Activated T-helper 2 cell treated with anti-CD3 and anti-CD28 coated beads, Interferon-gamma antibody, Interleukin-2, Interleukin-4, amounts not matched to agents 10 μg/mL and 5 μg/mL and 100 μg/mL, durations not matched to agents 14 hours and 24 hours and 36 hours (primary cell): ENCODE measurements at regions not wholly inside any gene's neighbourhood (a gene's known extent, or its start where the extent isn't known, plus 50 kb on each side); places are given as distances from the start of the nearest gene placed in this dataset.

Experiments used
- DNase-seq: peaks from one replicate; pipeline ENCODE4 v3.0.0; 2021; ENCODE audit warnings: low spot score
- H3K27ac Mint-ChIP-seq: one replicate; pipeline ENCODE4 v1.8.0; 2021; ENCODE audit warnings: mixed read lengths
- H3K27me3 Mint-ChIP-seq: one replicate; pipeline ENCODE4 v1.8.0; 2021; ENCODE audit warnings: low read depth, mixed read lengths
- H3K36me3 Mint-ChIP-seq: one replicate; pipeline ENCODE4 v1.8.0; 2021; ENCODE audit warnings: low read depth, mixed read lengths
- H3K4me1 Mint-ChIP-seq: one replicate; pipeline ENCODE4 v1.8.0; 2021; ENCODE audit warnings: low read depth, mixed read lengths
- H3K4me3 Mint-ChIP-seq: one replicate; pipeline ENCODE4 v1.8.0; 2021; ENCODE audit warnings: low read depth, mild to moderate bottlenecking, moderate library complexity, mixed read lengths
- H3K9me3 Mint-ChIP-seq: one replicate; pipeline ENCODE4 v1.8.0; 2021; ENCODE audit warnings: mixed read lengths
- intact Hi-C: fragments of 100-400 bp; cut with micrococcal nuclease; formaldehyde crosslinking; loops from one replicate; pipeline ENCODE4 v1.15.1; 2023

DNA sequence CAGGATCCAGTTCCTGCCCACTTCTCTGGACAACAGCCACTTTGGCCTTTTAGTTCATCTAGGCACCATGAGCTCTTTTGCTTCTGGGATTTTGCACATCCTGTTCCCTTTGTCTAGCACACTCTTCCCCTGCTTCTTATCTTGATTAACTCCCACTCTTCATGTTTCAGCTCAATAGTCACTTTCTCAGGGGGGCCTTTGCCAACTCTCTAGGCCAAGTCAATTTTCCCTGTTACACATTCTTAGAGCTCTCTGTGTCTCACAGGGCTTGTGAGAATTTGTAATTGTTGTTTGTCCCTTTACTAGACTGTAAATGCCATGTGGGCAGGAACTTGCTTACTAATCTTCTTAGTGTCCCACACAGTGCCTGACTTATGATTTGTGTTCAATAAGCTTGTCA is 58.1 kb upstream of the EPB41L1 start:
- intact Hi-C loops, result no loop called here
- no peak for DNase-seq
- no peak overlapping the region for H3K4me3 Mint-ChIP-seq
- peaks cover 27% of the 10 kb centered on the region for H3K27me3 Mint-ChIP-seq
- no peak overlapping the region for H3K27ac Mint-ChIP-seq
- peaks cover 15% of the 10 kb centered on the region for H3K4me1 Mint-ChIP-seq
- no peaks in the 10 kb centered on the region for H3K36me3 Mint-ChIP-seq
- H3K9me3 Mint-ChIP-seq, result no peaks in the 10 kb centered on the region

DNA sequence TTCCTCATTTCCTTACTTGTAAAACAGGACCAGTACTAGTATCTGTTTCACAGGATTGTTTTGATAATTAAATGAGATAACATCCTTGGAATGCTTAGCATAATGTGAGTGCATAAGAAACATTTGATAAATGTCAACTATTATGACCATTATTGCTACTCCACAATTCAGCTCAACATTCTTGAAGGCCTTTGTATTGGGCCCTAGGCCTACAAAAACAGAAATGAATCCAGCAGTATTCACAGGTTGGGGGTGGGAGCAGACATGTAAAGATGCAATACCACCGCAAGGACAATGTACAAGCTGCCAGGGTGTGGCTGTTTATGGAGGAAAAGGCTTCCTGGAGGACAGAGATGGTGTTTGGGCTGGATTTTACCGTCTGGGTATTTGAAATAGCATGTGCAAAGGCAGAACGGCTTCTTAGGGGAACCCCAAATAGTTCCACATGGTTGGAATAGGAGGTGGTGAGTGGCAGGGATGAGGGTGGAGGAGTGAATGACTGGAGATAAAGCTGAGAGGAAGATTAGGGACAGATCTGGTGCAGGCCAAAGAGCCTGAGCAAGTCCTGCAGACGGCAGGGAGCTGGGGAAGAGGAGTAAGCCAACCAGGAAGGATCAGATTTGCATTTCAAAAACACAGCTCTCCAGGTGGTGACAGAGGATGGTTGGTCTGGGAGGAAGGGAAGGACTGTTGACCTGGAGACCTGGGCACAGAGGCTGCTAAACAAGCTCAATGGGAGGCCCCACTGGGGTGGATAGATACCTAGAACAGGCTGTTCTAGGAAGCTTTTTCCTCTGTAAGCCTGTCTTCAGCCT is 57.0 kb upstream of the EPB41L1 start:
- peaks cover 23% of the 10 kb centered on the region for H3K27me3 Mint-ChIP-seq
- H3K27ac Mint-ChIP-seq, result no peak overlapping the region
- H3K4me3 Mint-ChIP-seq, result no peak overlapping the region
- no peak for DNase-seq
- no peaks in the 10 kb centered on the region for H3K36me3 Mint-ChIP-seq
- H3K9me3 Mint-ChIP-seq, result no peaks in the 10 kb centered on the region
- intact Hi-C loops, result no loop called here
- peaks cover 15% of the 10 kb centered on the region for H3K4me1 Mint-ChIP-seq

DNA sequence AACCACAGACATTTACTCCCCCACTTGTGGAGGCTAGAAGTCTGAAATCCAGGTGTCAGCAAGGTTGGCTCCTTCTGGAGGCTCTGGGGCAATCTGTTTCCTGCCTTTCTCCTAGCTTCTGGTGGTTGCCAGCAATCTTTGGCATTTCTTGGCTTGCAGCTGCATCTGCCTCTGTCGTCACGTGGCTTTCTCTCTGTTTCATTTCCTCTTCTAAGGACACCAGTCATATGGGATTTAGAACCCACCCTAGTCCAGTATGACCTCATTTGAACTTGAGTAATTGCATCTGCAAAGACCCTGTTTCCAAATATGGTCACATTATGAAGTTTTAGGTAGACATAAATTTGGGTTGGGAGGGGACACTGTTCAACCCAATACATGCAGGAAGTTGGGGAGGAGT is 56.2 kb upstream of the EPB41L1 start:
- no peak for DNase-seq
- Mint-ChIP-seq H3K9me3 (no peaks in the 10 kb centered on the region), H3K4me1 (peaks cover 10% of the 10 kb centered on the region), H3K27ac (no peak overlapping the region), H3K36me3 (no peaks in the 10 kb centered on the region), H3K27me3 (peaks cover 18% of the 10 kb centered on the region), H3K4me3 (no peak overlapping the region)
- intact Hi-C loops, result no loop called here

DNA sequence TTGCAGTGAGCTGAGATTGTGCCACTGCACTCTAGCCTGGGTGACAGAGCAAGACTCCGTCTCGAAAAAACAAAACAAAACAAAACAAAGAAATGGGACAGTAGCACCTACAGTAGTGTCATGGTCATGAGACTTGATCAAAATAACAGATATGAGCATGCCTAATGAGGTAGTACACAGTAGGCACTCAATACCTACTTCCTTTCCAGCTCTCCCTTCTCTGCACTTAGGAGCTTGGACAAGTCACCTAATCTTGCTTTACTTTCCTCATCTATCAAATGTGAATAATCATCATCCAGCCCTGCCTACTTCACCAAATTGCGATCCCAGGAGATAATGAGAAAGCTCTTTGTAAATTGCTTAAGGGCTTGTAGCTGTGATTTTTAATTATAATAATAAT is 55.4 kb upstream of the EPB41L1 start:
- intact Hi-C loops, result no loop called here
- Mint-ChIP-seq H3K27me3 (peaks cover 16% of the 10 kb centered on the region), H3K4me3 (no peak overlapping the region), H3K36me3 (no peaks in the 10 kb centered on the region), H3K9me3 (no peaks in the 10 kb centered on the region), H3K4me1 (peaks cover 8% of the 10 kb centered on the region), H3K27ac (no peak overlapping the region)
- DNase-seq, result no peak

DNA sequence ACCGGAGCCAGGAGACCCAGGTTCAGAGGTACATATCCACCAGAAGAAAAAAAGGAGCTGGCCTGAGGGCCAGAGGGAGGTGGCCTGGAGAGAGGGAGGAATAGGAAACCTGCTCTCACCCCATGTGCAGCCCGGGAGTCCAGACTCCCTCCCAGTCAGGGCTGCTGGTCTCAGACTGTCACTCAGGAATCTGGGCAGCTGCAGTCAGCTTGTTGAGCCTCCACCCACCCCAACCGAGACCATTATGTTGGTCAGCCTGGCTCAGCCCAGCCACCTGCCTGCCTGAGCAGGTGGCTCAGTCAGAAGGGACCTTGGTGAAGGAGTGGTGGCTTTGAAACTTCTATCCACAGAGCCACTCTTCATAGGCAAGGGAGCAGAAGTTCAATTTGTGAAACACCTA is 53.3 kb upstream of the EPB41L1 start:
- no peak for DNase-seq
- H3K36me3 Mint-ChIP-seq, result no peaks in the 10 kb centered on the region
- no peak overlapping the region for H3K4me3 Mint-ChIP-seq
- H3K9me3 Mint-ChIP-seq, result no peaks in the 10 kb centered on the region
- peaks cover 6% of the 10 kb centered on the region for H3K4me1 Mint-ChIP-seq
- H3K27ac Mint-ChIP-seq, result no peak overlapping the region
- intact Hi-C loops, result no loop called here
- H3K27me3 Mint-ChIP-seq, result peaks cover 8% of the 10 kb centered on the region

DNA sequence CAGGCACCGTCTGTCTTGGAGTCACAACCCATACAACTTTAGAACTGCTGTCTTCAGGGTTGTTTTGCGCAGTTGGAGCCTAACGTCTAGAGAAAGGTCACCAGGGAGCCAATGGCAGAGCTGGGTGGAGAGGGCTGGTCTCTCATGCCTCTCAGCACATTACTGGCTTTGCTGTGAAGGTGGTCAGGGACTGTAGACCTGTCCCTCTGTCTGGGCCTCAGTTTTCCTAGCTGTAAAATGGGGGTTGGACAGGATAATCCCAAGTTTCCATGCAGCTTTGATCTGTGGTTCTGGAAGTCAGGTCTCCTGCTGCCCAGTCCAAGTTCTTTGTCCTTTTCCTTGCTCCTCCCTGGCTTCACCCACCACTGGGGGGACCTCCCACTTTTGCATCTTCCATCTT is 52.2 kb upstream of the EPB41L1 start:
- H3K9me3 Mint-ChIP-seq, result no peaks in the 10 kb centered on the region
- H3K4me3 Mint-ChIP-seq, result no peak overlapping the region
- H3K36me3 Mint-ChIP-seq, result no peaks in the 10 kb centered on the region
- H3K27ac Mint-ChIP-seq, result no peak overlapping the region
- DNase-seq, result no peak
- H3K4me1 Mint-ChIP-seq, result no peaks in the 10 kb centered on the region
- intact Hi-C loops, result no loop called here
- peaks cover 4% of the 10 kb centered on the region for H3K27me3 Mint-ChIP-seq

DNA sequence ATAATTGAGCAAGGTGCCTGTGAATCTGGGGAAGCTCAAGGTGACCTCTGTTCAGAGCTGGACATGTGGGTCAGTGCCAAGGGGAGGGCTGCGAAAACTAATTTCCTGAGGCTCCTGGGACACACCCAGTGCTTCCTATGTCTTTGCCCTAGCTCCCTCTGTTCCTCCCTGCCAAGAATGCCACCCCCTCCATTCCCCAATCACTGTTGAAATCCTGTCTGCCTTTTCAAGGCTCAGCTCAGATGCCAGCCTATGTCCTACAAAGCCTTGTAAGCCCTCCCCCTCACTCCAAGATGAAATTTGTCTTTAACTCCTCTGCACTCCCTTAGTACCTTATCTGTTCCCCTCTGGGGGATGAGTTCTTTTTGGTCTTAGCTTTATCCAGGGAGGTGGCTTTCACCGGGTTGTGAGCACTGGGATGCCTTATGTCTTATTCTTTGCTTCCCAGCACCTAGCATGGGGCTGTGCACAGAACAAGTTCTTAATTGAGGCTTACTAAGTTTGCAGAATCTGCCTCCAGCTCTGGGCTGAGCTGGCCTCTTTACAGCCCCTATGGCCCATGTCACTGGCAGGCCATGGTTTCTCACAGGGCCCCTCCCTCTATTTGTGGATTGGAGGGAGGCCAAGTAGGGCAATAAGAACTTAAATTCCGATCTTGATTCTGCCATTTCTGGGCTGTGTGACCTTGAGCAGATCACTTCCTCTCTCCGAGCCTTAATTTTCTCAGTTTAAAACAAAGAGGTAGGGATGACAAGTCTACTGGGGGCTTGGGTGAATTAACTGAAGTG is 51.5 kb upstream of the EPB41L1 start:
- Mint-ChIP-seq H3K4me1 (no peaks in the 10 kb centered on the region), H3K27me3 (peaks cover 4% of the 10 kb centered on the region), H3K27ac (no peak overlapping the region), H3K9me3 (no peaks in the 10 kb centered on the region), H3K36me3 (no peaks in the 10 kb centered on the region), H3K4me3 (no peak overlapping the region)
- intact Hi-C loops, result no loop called here
- no peak for DNase-seq

DNA sequence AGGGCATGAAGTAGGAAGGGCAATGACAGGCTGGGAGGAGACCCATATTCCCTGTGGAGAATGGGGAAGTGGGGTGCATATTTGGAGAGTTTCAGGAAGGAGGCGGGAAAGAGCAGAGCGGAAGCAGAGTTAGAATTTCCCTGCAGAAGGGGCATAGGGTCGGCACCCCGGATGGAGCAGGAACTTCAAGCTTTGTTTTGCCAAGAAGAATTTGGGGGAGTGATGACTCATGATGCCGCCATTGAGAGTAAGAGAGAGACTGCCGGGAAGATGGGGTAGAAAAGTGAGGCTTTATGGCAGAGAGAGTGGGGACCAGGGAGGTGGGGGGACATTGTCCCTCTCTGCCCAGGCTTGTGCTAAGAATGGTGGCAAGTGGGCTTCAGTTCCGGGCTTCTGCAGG is 50.3 kb upstream of the EPB41L1 start:
- no peak overlapping the region for H3K27ac Mint-ChIP-seq
- H3K4me3 Mint-ChIP-seq, result no peak overlapping the region
- H3K27me3 Mint-ChIP-seq, result peaks cover 4% of the 10 kb centered on the region
- intact Hi-C loops, result no loop called here
- no peak for DNase-seq
- H3K9me3 Mint-ChIP-seq, result no peaks in the 10 kb centered on the region
- H3K4me1 Mint-ChIP-seq, result no peaks in the 10 kb centered on the region
- no peaks in the 10 kb centered on the region for H3K36me3 Mint-ChIP-seq
